WTC11 (cell line): ENCODE measurements at regions not wholly inside any gene's neighbourhood (a gene's known extent, or its start where the extent isn't known, plus 50 kb on each side); places are given as distances from the start of the nearest gene placed in this dataset.

Experiments used
- ATAC-seq: fragments of 200-7000 bp; cut with Tn5 transposase; 2 replicates; pipeline ENCODE4 v1.10.0; 2021; ENCODE audit warnings: mild to moderate bottlenecking, moderate library complexity
- CTCF ChIA-PET: fragments of 300-600 bp; sonication (Branson Sonifier 250); formaldehyde crosslinking; loops from one replicate; lab custom pipeline; 2021; ENCODE audit warnings: antibody characterized with exemption; lab: Charles Lee
- POLR2A ChIA-PET: fragments of 350-600 bp; sonication (Branson Sonifier 250); formaldehyde crosslinking; loops from one replicate; lab custom pipeline; 2021; ENCODE audit warnings: antibody characterized with exemption; lab: Charles Lee
- DNase-seq: peaks from one replicate; pipeline ENCODE4 v3.0.0; 2021; ENCODE audit warnings: low spot score
- H3K27ac Mint-ChIP-seq: 2 replicates; pipeline ENCODE4 v1.8.0; 2021; ENCODE audit warnings: mixed read lengths
- H3K27me3 Mint-ChIP-seq: 2 replicates; pipeline ENCODE4 v1.8.0; 2021; ENCODE audit warnings: low read depth, mild to moderate bottlenecking, moderate library complexity, mixed read lengths
- H3K36me3 Mint-ChIP-seq: 2 replicates; pipeline ENCODE4 v1.8.0; 2021; ENCODE audit warnings: mixed read lengths
- H3K4me1 Mint-ChIP-seq: 2 replicates; pipeline ENCODE4 v1.8.0; 2022; ENCODE audit warnings: mixed read lengths
- H3K4me3 Mint-ChIP-seq: 2 replicates; pipeline ENCODE4 v1.8.0; 2021; ENCODE audit warnings: mild to moderate bottlenecking, moderate library complexity, mixed read lengths
- H3K9me3 Mint-ChIP-seq: 2 replicates; pipeline ENCODE4 v1.8.0; 2021; ENCODE audit warnings: mixed read lengths
- ATF3 ChIP-seq: sonication (generic); formaldehyde crosslinking; conservative IDR thresholded peaks from 2 replicates; pipeline ENCODE4 v1.8.1; 2022; ENCODE audit warnings: mild to moderate bottlenecking, missing genetic modification reagents
- E2F1 ChIP-seq: sonication (generic); formaldehyde crosslinking; IDR thresholded peaks from 2 replicates; pipeline ENCODE4 v1.8.0; 2022; ENCODE audit warnings: mild to moderate bottlenecking, missing genetic modification reagents
- ERG ChIP-seq: fragments of 250-450 bp; sonication (Bioruptor Pico); IDR thresholded peaks from 2 replicates; pipeline ENCODE4 v1.8.0; 2021; ENCODE audit warnings: mild to moderate bottlenecking
- FOXP1 ChIP-seq: sonication (generic); formaldehyde crosslinking; IDR thresholded peaks from 2 replicates; pipeline ENCODE4 v1.8.0; 2022; ENCODE audit warnings: missing genetic modification reagents, mild to moderate bottlenecking, moderate library complexity, borderline replicate concordance
- FOXP4 ChIP-seq: sonication (generic); formaldehyde crosslinking; IDR thresholded peaks from 2 replicates; pipeline ENCODE4 v1.8.0; 2022; ENCODE audit warnings: mild to moderate bottlenecking, missing genetic modification reagents
- GABPB1 ChIP-seq: sonication (generic); formaldehyde crosslinking; IDR thresholded peaks from 2 replicates; pipeline ENCODE4 v1.8.1; 2023; ENCODE audit warnings: mild to moderate bottlenecking, missing genetic modification reagents
- NFATC4 ChIP-seq: fragments of 250-450 bp; sonication (Bioruptor Pico); IDR thresholded peaks from 2 replicates; pipeline ENCODE4 v1.9.0; 2021; ENCODE audit warnings: mild to moderate bottlenecking
- TEAD1 ChIP-seq: sonication (generic); formaldehyde crosslinking; IDR thresholded peaks from 2 replicates; pipeline ENCODE4 v1.8.0; 2022; ENCODE audit warnings: mild to moderate bottlenecking, missing genetic modification reagents
- ZMAT4 ChIP-seq: fragments of 250-450 bp; sonication (Bioruptor Pico); IDR thresholded peaks from 2 replicates; pipeline ENCODE4 v1.9.0; 2021; ENCODE audit warnings: mild to moderate bottlenecking
- ZNF532 ChIP-seq: fragments of 250-450 bp; sonication (Bioruptor Pico); IDR thresholded peaks from 2 replicates; pipeline ENCODE4 v1.9.0; 2021; ENCODE audit warnings: mild to moderate bottlenecking, borderline replicate concordance

- POLR2A ChIA-PET, result no interaction called here
- no peaks in the 10 kb centered on the region for H3K4me1 Mint-ChIP-seq
- CTCF ChIA-PET, result interaction anchor here (1.1 kb wide), 1 partner anchor 11 kb away, joined by 4 read pairs; no protein-coding TSS in a partner anchor
- TF ChIP-seq FOXP1 (CRISPR knock-in tag) (no peak), E2F1 (CRISPR knock-in tag) (no peak), FOXP4 (CRISPR knock-in tag) (no peak), ERG (CRISPR knock-in tag) (no peak), ZNF532 (CRISPR knock-in tag) (no peak), TEAD1 (CRISPR knock-in tag) (no peak), GABPB1 (CRISPR knock-in tag) (no peak), NFATC4 (CRISPR knock-in tag) (no peak), ATF3 (CRISPR knock-in tag) (no peak), ZMAT4 (CRISPR knock-in tag) (no peak)
- H3K36me3 Mint-ChIP-seq, result no peaks in the 10 kb centered on the region
- H3K4me3 Mint-ChIP-seq, result no peak overlapping the region
- DNase-seq (no peak), ATAC-seq (no peak)
- H3K27ac Mint-ChIP-seq, result no peak overlapping the region
- H3K9me3 Mint-ChIP-seq, result peaks cover 16% of the 10 kb centered on the region
- H3K27me3 Mint-ChIP-seq, result no peaks in the 10 kb centered on the region
These were observed 69.4 kb downstream of the RWDD4 start for GRCh38 chr4:183589461-183590099.
